ENCODE measurements at regions not wholly inside any gene's neighbourhood (a gene's known extent, or its start where the extent isn't known, plus 50 kb on each side); places are given as distances from the start of the nearest gene placed in this dataset.

GRCh38 chr7:31284106-31284505 lies 56.4 kb downstream of the NEUROD6 start:
- TF ChIP-seq CTCF (IDR thresholded peaks at IDR 0.05; ENCODE audit: low read depth, low read length, poor library complexity, severe bottlenecking) (no peak), EZH2phosphoT487 (IDR thresholded peaks at IDR 0.05; ENCODE audit: borderline replicate concordance, low read length) (no peak)
